ENCODE measurements at regions not wholly inside any gene's neighbourhood (a gene's known extent, or its start where the extent isn't known, plus 50 kb on each side); places are given as distances from the start of the nearest gene placed in this dataset.

- no peak for TF ChIP-seq CTCF (IDR thresholded peaks at IDR 0.05; ENCODE audit: borderline replicate concordance, insufficient read depth, low read depth, low read length)
These were observed 499.5 kb downstream of the ENC1 start for GRCh38 chr5:74141053-74141452.

GRCh38 chr5:74140409-74140808, 500.1 kb downstream of the ENC1 start:
- TF ChIP-seq CTCF (IDR thresholded peaks at IDR 0.05; ENCODE audit: borderline replicate concordance, insufficient read depth, low read depth, low read length) = no peak
- no peak overlapping the region for H3K4me3 ChIP-seq (ENCODE audit: low read depth, low read length)

More at GRCh38 chr5:74141053-74141452, 499.5 kb downstream of the ENC1 start:
- no peak overlapping the region for H3K4me3 ChIP-seq (ENCODE audit: low read depth, low read length)

GRCh38 chr5:74139589-74139988, 500.9 kb downstream of the ENC1 start:
- no peak overlapping the region for H3K4me3 ChIP-seq (ENCODE audit: low read depth, low read length)
- TF ChIP-seq CTCF (IDR thresholded peaks at IDR 0.05; ENCODE audit: borderline replicate concordance, insufficient read depth, low read depth, low read length) = no peak

- no peak for TF ChIP-seq CTCF (IDR thresholded peaks at IDR 0.05; ENCODE audit: borderline replicate concordance, insufficient read depth, low read depth, low read length)
- H3K4me3 ChIP-seq (ENCODE audit: low read depth, low read length) = no peak overlapping the region
These were observed 501.8 kb downstream of the ENC1 start for GRCh38 chr5:74138721-74139120.

- no peak for TF ChIP-seq CTCF (IDR thresholded peaks at IDR 0.05; ENCODE audit: borderline replicate concordance, insufficient read depth, low read depth, low read length)
- H3K4me3 ChIP-seq (ENCODE audit: low read depth, low read length) = no peak overlapping the region
These were observed 504.2 kb downstream of the ENC1 start for GRCh38 chr5:74136276-74136825.

- H3K4me3 ChIP-seq (ENCODE audit: low read depth, low read length) = no peak overlapping the region
- TF ChIP-seq CTCF (IDR thresholded peaks at IDR 0.05; ENCODE audit: borderline replicate concordance, insufficient read depth, low read depth, low read length) = no peak
These were observed 505.5 kb downstream of the ENC1 start for GRCh38 chr5:74135033-74135432.

- no peak overlapping the region for H3K4me3 ChIP-seq (ENCODE audit: low read depth, low read length)
- no peak for TF ChIP-seq CTCF (IDR thresholded peaks at IDR 0.05; ENCODE audit: borderline replicate concordance, insufficient read depth, low read depth, low read length)
These were observed 506.5 kb downstream of the ARHGEF28 start for GRCh38 chr5:74132485-74132884.
